VCaP (cell line): ENCODE measurements at regions not wholly inside any gene's neighbourhood (a gene's known extent, or its start where the extent isn't known, plus 50 kb on each side); places are given as distances from the start of the nearest gene placed in this dataset.

Experiments used
- H3K27ac ChIP-seq: fragments of 450-650 bp; 2 replicates; pipeline ENCODE4 v1.5.1; 2017
- CTCF ChIP-seq: fragments of 450-650 bp; conservative IDR thresholded peaks from 2 replicates; pipeline ENCODE4 v1.5.1; 2017; ENCODE audit warnings: mild to moderate bottlenecking, moderate library complexity

DNA sequence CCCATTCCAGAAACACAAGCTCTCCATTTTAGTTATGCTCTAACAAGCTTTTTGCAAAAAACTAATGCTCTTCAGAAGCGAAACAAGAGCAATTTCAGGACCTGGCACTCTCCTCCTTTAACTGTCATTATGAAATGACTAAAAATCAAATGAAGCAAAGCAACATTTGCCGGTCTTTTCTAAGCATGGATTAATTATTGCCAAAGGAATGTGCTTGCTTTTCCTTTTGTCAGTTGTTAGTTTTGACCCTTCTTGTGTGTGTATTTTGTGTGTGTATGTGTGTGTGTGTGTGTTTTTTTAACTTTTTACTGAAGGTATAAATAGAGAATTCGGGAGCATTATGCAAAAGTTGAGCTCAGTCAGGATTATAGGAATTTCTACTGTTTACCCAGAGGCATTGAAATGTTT lies 509.1 kb downstream of the TUSC7 start:
- no peak for TF ChIP-seq CTCF
- peak overlapping the region; percentile 22; the same call in 1 of the 2 replicates for H3K27ac ChIP-seq

GRCh38 chr3:117219296-117219695 lies 509.7 kb downstream of the TUSC7 start:
- H3K27ac ChIP-seq, result peak overlapping the region; percentile 22; the same call in 1 of the 2 replicates
- no peak for TF ChIP-seq CTCF

DNA sequence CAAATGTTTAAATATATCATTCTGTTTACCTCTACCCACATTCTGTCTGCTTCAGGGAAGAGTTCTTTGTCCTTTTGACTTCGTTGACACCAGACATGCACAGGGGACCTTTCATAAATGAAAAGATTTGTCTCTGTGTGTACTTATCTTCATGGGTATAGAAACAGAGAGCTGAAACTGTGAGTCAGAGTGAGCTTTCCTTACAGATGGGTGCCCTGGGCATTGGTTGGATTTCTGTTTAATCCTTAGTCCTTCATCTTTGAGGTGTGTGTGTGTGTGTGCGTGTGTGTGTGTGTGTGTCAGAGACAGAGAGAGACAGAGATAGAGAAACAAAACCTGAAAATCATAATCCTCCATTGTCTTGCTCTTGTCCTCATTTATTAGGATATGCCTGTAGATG lies 517.4 kb downstream of the TUSC7 start:
- TF ChIP-seq CTCF, result no peak

GRCh38 chr3:117228466-117228865 lies 518.9 kb downstream of the TUSC7 start:
- H3K27ac ChIP-seq, result no peak overlapping the region
- no peak for TF ChIP-seq CTCF

More for the DNA sequence above, 517.4 kb downstream of the TUSC7 start:
- H3K27ac ChIP-seq, result no peak overlapping the region

DNA sequence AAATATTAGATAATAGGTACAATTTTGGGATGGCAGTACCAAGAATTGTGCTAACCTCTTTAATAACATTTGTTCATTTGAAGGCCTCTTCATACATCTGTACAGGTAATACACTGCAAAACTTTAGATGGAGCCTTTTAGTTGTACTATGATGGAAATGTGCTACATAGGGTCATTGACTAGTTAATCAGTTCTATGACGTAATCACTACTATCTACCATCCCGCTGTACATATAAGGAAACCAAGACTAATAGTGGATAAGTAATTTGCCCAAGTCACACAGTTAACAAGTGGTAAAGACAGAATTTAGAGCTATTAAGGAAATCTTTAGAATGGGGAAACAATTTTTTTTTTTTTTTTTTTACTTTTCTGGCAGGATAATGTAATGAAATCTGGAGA lies 521.3 kb downstream of the TUSC7 start:
- no peak for TF ChIP-seq CTCF
- no peak overlapping the region for H3K27ac ChIP-seq

DNA sequence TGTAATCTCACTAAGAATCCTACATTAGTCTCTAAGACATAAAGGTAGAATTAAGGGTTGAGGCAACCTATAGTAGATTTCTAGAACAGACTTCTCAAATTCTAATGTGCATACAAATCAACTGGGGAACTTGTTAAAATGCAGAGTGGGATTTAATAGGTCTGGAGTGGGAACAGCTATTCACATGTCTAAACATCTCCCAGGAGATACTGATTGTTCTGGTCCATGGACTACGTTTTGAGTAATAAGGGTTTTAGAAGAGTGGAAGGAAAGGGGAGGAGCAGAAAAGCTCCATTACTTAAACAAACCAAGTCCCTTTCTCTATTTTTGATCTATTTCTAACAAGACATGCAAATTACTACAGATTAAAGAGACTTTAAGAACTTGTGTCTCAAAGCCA lies 524.8 kb downstream of the TUSC7 start:
- no peak for TF ChIP-seq CTCF
- no peak overlapping the region for H3K27ac ChIP-seq

- TF ChIP-seq CTCF, result no peak
- no peak overlapping the region for H3K27ac ChIP-seq
Measured at GRCh38 chr3:117235304-117235703, 525.7 kb downstream of the TUSC7 start.

- TF ChIP-seq CTCF, result no peak
- H3K27ac ChIP-seq, result no peak overlapping the region
Measured at GRCh38 chr3:117238806-117239205, 529.2 kb downstream of the TUSC7 start.
